GM21526 (cell line): ENCODE measurements at regions not wholly inside any gene's neighbourhood (a gene's known extent, or its start where the extent isn't known, plus 50 kb on each side); places are given as distances from the start of the nearest gene placed in this dataset.

Experiments
- ATAC-seq: cut with Tn5 transposase; IDR thresholded peaks from one replicate; pipeline ENCODE4 v1.9.1; 2021; ENCODE audit warnings: moderate library complexity; ENCODE audit not compliant: unreplicated experiment, low FRiP score

DNA sequence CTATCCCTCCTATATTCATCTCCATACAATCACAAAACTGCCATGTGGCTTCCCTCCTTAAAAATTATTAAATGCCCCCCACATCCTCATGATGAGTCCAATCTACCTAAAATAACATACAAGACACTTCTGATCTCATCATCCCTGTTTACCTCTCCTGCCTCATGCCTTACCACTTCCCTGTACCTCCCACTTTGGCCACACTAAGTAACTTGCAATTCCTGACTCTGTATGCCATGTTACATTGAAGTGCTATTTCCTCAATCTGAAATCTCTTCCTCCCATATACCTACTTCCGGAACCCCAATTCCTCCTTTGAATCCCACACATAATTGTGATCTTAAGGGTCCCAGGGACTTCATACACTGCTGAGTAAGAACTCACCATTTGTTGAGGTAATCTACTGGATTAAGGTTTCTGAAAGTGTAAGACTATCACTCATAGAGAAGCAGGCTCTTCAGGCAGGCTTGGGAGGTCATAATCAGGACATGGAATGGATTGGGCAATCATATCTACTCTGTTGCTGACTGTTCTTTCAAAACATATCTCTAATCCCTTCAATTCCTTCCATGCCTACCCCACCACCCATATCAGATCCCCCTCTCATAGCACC is 117.6 kb upstream of the PLEKHG7 start:
- ATAC-seq, result no peak

DNA sequence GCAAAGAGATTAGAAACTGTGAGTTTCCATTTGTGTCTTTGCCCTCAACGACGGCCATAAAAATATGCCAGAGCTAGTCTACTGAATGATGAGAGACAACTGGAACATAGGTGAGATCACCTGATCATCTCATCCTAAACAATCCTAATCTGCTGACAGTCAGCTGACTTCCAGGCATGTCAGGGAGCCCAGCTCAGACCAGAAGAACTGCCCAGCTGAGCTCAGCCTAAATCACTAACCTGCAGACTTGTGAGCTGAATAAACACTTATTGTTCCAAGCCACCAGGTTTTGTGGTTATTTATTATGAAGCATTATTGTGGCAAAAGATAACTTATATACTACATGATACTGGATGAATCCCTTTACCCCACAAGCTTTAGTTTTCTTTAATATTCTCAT is 118.9 kb upstream of the PLEKHG7 start:
- no peak for ATAC-seq

DNA sequence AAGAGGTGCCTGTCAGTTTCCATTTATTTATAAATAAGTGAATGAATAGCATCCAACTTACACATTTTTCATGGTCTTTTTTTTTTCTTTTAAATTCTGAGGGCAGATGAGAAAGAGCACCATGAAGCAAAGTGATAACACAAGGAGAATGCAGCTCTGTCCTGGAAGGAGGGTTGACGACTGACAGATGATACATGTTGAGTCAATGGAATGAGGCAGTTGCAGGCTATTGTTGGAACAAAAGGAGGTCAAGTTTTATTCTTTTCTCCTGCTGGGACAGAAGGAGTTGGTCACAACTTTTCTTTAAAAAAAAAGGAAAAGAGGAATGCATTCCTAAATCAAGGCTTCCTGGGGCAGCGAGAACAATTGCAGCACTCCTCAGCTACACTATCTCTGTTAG is 119.9 kb upstream of the PLEKHG7 start:
- no peak for ATAC-seq

DNA sequence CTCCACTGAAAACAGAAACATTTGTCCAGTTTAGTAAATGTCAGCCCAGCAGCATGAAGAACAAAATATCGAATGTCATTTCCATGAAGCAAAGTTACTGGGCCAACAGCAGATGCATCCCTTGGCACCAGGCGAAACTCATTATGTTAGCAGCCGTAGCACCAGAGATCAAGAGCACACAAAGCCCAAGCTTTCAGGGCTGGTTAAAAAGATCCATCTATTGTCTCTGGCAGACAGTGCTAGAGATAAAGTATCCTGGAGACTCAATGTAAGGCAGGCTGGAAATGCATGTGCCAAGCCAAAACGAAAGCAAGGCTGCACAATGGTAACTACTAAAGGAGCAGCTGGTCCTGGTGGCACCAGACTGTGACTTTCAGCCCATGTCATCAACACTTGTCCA is 120.3 kb upstream of the PLEKHG7 start:
- ATAC-seq, result no peak

DNA sequence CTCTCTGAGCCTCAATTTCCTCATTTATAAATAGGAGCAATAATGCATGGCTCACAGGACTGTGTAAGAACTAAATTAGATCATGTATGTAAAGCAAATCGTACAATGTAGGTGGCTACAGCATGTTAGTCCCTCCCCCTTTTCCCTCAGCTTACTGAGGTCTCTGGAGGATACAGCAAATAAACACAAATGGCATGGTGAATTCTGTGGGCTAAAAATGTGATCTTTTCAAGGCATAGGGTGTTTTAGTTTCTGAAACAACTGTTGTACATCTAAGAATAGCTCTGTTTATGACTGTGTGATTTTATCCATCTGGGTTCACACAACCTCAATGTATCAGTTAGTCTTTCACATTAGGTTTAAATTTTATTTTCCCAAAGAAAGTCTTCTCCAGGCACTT is 121.2 kb upstream of the PLEKHG7 start:
- no peak for ATAC-seq

DNA sequence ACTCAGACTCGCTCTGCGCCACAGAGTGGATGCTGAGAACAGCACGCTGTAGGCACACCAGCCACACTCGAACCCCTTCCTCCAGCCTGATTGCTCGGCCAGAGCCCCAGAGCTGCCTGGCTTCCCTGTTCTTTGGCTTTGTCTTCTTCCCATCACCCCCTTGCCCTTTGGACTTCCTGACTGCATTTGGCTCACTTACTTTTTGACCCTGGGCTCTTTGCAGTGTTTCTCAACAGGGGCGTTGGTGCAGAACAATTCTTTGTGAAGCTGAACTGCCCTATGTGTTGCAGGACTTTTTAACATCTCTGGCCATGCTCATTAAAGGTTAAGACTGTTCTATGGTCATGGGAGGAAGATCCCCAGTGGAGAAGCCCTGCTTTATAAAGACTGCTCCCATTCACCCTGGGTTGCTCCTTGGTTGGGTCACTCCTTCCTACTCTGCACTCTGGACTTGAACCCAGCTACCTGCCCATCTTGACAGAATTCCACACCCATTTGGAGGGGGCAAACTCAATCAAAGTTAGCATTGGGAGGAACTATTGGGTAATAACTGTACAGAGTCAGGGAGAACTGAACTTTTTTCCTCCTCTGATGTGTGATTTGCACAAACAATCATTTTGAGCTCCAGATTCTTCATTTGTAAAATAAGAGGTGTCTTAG is 127.7 kb upstream of the PLEKHG7 start:
- no peak for ATAC-seq

DNA sequence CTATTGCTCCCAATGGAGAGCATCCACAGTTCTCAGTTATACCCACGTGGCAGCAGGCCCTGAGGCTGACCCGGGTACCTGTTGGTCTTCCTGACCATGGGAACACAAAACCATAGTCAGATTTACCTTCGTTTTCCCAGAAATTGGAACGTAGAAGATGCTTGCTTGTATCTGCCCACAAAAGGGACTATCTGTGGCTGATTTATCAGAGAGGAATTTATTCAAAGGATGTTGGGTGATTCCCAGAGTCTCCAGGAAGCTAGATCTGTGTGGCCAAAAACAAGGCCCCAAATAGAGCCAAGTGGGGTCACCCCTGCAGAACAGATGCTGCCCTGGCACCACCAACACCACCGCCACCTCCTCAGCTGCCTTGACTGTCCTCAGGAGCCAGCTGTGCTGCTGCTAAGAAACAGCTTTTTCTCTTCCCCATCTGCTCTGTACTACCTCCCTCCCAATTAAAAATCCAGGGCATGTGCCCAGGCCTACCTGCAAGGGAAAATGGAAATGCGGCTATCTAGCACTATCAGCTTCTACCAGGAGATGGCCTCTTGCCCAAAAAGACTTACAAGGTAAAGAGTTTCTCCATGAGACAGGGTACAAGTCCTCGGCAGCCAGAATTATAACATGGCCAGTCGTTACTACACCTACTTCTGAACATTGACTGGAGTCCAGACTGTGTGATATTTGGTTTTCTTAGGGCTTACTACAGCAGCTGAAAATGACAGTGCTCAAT is 128.6 kb upstream of the PLEKHG7 start:
- no peak for ATAC-seq

DNA sequence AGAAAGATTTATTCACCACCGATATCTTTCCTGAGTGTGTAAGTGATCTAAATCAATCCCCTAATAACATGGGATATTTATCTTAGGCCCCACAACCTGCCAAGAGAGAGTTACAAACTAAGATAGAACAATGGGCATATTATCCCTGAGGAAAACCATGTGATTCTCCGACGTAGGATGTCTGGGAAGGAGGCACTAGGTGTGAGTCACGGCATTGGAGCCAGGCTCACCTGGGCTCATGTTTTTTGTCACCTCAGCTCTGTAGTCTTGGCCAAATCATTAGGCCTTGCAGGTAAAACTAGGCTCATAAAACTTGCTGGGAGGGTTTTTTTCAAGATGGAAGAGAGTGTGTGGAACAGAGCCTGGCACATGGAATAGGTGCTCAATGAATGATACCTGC is 129.7 kb upstream of the PLEKHG7 start:
- no peak for ATAC-seq

DNA sequence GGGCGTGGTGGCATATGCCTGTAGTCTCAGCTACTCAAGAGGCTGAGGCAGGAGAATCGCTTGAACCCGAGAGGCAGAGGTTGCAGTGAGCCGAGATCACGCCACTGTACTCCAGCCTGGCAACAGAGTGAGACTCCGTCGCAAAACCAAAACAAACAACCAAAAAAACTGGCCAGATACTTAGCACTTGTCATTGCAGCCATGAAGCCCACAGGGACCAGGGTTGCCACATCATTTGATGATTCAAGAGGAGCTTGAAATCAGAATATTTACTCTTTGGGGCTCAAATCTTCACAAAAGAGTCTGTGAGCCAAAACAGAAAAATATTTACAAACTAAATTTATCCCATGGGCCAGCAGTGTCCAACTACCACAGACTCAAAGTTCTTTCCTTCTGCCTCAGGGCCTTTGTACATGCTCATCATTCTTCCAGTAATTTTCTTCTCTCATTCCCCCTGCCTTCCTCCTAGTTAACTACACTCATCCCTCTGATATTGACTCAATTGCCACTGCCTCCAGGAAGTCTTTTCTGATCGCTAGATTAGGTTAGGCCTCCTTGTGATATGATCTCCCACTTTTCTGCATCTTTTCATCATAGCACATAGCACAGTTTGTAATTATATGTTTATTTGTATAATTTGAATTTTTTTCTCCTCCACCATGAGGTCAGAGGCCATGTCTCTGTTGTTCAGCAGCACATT is 130.8 kb upstream of the PLEKHG7 start:
- no peak for ATAC-seq

DNA sequence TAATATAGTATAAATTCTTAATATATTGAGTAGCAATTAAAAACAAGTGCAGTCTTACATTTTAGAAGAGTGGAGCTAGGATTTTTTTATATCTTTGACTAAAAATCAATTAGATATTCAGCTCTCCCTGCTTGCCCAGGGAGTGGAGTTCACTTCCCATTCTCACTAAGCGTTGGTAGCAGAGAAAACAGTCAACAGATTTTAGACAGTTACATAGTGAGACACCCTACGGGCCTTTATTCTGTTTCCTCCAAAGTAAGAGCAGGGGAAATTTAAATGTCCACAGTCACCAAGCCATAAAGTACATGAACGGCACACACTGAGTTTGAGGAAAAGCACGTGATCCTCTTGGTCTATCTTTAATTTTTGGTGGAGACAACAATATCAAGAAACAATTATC is 131.6 kb upstream of the PLEKHG7 start:
- ATAC-seq, result no peak

DNA sequence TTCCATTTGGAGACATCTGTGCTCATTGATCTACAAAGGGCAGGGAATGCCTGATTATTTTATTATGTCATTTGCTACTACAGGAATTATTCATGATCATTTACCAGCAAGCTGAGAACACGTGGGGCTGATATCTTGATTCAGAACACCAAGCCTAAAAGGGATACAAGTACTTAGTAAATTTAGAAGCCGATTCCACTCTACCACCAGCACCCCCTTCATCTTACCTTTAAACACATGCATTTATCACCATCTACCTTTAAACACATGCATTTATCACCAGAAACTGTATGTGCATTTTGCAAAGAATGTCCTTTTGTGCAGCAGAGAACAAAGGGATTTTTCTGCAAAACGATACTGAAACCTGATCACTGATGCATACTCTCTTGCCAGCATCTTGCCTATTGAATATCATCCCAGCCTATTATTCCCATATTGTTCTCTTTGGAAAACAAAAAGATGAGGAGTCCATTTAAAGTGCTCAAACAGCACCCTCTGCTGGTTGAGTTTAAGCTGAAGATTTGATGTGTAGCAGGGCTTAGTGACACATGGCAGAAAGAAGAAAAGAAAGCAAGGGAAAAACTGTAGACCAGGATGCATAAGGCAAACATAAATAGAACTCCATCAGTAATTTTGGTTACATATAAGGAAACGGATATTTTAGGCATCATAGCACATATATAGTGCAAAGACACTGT is 132.6 kb upstream of the PLEKHG7 start:
- peak; percentile 79 for ATAC-seq

DNA sequence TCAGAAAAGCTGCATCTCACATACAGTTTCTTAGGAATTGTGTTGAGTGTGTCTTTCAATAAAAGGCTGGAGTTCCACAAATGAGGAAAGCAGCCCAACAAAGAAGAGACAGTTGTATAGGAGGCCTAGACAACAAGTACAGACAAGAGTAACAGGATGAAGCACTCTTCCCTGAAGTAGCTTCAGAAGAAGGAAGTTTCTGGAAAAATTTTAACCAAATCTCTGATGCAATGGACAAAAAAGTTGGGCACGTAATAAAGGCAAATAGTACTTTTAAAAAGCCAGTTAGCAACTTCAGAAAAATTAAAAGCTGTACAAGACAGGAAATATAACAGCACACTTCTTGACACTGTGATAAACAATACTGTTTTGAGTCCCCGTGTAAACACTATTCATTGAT is 134.1 kb upstream of the PLEKHG7 start:
- ATAC-seq, result no peak

DNA sequence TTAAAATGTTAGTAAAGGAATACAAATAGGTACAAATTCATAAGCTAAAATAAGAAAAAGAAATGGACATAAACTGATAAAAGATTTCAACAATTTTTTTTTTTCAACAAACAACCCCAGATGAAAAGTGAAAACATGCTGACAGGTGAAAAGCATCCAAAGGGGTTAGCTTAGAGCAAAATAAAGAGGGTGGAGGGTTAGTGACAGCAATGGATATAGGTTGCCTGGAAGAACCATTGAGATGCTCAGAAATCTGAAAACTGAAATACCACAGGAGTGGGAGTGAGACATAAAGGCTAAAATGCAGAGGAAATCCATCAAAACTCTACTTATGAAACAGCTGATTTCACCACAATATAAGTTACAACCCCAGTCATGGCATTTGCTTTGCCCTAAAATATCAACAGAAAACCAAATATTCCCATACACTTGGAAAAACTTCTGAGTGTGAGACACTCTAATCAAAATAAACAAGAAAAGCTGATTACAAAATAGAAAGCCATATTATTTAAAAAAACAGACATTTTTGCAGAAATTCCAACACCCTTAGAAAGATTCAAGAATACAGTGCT is 136.3 kb upstream of the PLEKHG7 start:
- ATAC-seq, result no peak

DNA sequence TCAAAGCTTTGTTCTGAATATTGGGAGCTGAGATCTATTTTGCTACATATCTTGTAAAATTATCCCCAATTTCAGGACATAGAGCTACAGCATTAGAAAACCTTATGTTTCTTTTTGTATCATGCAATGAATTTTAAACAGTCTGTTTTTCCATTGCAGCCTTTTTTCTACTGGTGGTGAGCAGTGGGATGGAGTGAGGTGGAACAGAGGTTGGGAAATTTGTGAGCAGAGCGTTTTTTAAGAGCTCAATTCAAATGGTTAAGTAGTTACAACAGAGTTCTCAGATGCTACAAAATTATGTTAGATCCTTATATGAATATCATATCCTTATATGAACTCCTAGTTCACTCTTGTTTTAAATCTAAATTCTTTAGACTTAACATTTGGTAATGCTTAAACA is 139.0 kb upstream of the PLEKHG7 start:
- ATAC-seq, result no peak

DNA sequence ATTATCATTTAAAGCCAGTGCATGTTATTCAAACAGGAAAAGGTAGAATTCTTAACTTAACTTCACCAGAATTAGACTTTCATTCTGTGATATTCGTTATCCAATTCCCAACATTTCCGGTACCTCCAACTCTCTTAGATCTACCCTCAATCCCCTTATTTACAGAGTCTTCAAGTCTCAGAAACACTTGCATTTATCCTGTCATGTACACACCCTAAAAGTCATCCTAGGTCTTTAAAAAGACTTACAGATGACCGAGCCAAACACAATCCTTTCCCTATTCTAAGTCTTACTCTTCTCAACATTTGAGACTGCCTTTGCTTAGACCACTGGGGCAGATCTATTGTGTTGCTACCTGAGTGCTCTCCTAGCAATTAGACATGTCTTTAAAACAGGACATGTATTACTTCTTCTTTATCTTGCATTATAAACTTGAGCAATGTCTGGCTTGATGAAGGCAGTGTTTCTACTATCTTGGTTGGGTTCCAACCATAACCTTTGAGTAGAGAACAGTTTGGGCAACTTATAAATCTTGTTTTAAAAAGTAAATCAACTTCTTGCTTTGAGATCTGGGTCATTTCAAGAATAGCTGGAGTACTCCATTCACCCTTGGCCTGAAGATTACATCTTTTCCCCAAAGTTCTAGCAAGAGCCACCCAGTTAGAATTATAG is 140.6 kb upstream of the PLEKHG7 start:
- ATAC-seq, result no peak

DNA sequence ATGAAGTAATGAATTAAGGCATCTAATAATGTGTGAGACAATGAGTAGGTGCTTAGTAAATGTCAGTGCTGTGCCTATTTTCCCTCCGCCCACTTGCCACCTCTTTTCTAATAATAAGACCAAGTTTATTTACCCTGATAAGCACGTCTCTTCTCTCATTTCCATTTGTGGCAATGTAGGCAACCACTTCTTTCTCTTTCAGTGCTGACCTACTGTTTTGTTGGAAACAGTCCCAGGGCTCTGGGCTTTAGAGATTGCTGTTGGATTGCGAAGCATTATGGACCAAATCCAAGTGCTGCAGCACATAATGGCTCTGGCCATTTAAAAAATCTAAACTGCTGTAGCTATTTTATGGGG is 141.3 kb upstream of the PLEKHG7 start:
- no peak for ATAC-seq

DNA sequence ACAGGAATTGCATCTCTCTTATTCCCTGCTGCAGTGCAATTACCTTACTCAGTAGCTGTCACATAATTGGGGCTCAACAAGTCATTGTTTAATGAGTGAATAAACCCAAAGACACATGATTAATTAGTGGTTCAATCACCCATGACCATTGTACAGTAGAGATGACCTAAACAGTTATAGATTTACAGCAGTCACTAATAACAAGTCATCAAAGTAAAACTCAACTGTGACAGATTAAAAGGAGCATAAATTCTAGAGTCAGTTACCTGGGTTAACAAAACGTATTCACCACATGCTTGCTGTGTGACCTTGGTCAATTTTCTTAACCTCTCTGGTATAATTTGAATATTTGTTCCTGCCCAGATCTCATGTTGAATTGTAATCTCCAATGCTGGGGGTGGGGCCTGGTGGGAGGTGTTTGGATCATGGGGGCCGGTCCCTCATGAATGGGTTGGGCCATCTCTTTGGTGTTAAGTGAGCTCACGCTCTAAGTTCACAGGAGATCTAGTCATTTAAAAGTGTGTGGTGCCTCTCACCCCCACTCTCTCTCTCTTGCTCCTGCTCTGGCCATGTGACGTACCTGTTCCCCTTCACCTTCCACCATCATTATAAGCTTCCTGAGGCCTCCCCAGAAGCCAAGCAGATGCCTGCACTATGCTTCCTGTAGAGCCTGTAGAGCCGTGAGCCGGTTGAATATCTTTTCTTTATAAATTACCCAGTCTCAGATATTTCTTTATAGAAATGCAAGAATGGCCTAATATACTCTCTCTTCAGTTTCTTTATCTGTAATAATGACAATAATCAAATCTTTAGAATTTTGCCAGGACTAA is 141.9 kb upstream of the PLEKHG7 start:
- ATAC-seq, result no peak

DNA sequence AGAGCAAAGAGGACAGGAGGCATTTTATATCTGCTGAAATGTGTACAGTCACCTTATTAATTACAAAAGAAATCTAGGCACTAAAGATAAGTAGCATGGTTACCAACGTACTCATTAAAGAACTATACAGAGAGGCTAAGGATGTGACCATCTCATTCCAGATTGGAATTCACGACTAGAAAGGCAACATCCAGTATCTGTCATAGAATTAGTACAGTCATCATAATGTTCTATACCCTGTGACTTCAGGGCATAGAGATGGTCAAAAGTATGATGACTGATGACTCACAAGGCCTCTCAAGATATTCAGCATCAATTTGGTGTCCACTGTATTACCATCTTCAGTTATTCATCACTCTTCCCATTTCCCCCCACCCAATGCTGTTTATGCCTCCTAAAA is 144.0 kb upstream of the PLEKHG7 start:
- no peak for ATAC-seq

DNA sequence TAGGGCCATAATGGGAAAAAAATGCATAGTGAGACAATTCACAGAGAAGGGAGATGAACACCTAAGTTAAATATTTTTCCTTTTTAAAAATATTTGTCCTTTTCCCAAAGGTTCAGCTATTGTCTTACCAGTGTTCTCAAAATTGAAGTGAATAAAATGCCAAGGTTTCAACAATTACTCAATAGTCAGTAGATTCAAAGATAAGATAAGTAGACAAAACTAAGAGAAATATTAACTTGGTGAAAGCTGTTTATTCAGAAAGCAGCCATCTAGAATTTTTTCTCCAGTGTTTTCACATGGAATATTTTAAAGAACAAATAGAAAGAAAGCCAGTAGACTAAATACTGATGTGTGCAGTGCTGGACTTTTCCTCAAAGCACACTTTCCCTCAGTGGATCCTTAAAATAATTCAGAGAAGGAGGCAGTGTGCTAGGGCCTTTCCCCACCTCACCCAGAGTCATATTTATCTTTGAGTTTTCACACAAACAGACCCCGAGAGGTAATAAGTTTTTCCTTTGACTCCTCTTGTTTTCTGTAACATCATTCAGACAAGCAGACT is 144.5 kb upstream of the PLEKHG7 start:
- no peak for ATAC-seq
